IgD-negative memory B cell (primary cell): ENCODE measurements at regions not wholly inside any gene's neighbourhood (a gene's known extent, or its start where the extent isn't known, plus 50 kb on each side); places are given as distances from the start of the nearest gene placed in this dataset.
"Not testable (repeated sequence)": the region's sequence is repeated elsewhere in the genome, so short reads cannot be mapped to it uniquely, and the experiment has no call there.

Experiments used
- H3K27ac Mint-ChIP-seq, 3 donors: one replicate each; pipeline ENCODE4 v1.8.0; 2020 to 2022; ENCODE audit warnings: mild to moderate bottlenecking in 3 of 3, mixed read lengths in 3 of 3, moderate library complexity in 1 of 3
- H3K27me3 Mint-ChIP-seq: one replicate; pipeline ENCODE4 v1.8.0; 2021; ENCODE audit warnings: mixed read lengths
- H3K36me3 Mint-ChIP-seq: one replicate; pipeline ENCODE4 v1.8.0; 2020; ENCODE audit warnings: mild to moderate bottlenecking, mixed read lengths
- H3K4me1 Mint-ChIP-seq, 3 donors: one replicate each; pipeline ENCODE4 v1.8.0; 2020 to 2022; ENCODE audit warnings: mixed read lengths in 3 of 3, mild to moderate bottlenecking in 1 of 3
- H3K4me3 Mint-ChIP-seq, 4 donors: one replicate each; pipeline ENCODE4 v1.8.0; 2020 to 2022; ENCODE audit warnings: mild to moderate bottlenecking in 4 of 4, mixed read lengths in 4 of 4, moderate library complexity in 3 of 4
- H3K9me3 Mint-ChIP-seq, 3 donors: one replicate each; pipeline ENCODE4 v1.8.0; 2020 to 2021; ENCODE audit warnings: mixed read lengths in 3 of 3, mild to moderate bottlenecking in 1 of 3

- no peaks in the 10 kb centered on the region for H3K9me3 Mint-ChIP-seq
- peaks cover 10% of the 10 kb centered on the region for H3K27me3 Mint-ChIP-seq
Observed at GRCh38 chr3:72625602-72626337, 222.5 kb downstream of the SHQ1 start.

DNA sequence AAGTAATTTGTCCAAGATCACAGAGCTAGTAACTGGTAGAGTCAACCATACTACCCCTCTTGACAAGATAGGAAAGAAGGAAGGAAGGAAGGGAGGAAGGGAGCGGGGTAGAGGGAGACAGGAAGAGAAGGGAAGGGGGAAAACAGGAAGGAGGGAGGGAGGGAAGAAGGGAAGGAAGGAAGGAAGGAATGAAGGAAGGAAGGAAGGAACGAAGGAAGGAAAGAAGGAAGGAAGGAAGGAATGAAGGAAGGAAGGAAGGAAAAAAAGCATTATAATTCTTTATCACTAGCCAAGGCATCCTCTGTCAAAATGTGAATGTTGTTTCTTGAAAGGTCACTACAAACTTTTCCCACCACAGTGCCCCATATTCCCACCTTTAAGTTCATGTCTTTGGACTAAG is 223.6 kb downstream of the SHQ1 start:
- peaks cover 0 to 3% (median 0%) of the 10 kb centered on the region in 3 donors for H3K9me3 Mint-ChIP-seq
- peaks cover 10% of the 10 kb centered on the region for H3K27me3 Mint-ChIP-seq
- peaks cover 5 to 8% (median 7%) of the 10 kb centered on the region in 3 donors for H3K4me1 Mint-ChIP-seq
- no peak overlapping the region for H3K4me3 Mint-ChIP-seq
- H3K36me3 Mint-ChIP-seq: peaks cover 2% of the 10 kb centered on the region
- H3K27ac Mint-ChIP-seq: no peak overlapping the region

More at GRCh38 chr3:72625602-72626337, 222.5 kb downstream of the SHQ1 start:
- Mint-ChIP-seq H3K4me1 (peaks cover 5 to 8% (median 7%) of the 10 kb centered on the region in 3 donors), H3K4me3 (no peak overlapping the region), H3K27ac (no peak overlapping the region), H3K36me3 (peaks cover 2% of the 10 kb centered on the region)

DNA sequence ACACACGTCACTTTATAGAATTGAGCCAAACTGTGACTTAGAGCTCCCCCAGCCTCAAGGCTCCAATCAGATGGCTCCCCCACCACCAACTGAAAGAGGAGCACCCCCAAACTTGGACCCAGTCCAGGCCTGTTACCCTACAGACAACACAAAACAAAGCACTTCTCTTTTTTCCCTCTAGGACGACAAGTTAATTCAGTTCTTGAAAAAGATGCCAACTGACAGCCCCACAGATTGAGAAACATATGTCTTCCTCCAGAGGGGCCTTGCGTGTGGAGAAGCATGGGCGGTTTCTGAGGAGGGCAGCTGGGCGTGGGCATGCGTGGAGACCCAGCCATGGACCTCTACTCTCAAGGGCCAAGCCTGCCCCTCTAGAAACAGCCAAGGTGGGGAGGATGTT is 229.5 kb downstream of the SHQ1 start:
- peaks cover 14% of the 10 kb centered on the region for H3K27me3 Mint-ChIP-seq
- peaks cover 2% of the 10 kb centered on the region for H3K36me3 Mint-ChIP-seq
- no peak overlapping the region for H3K4me3 Mint-ChIP-seq
- peaks cover 4 to 12% (median 5%) of the 10 kb centered on the region in 3 donors for H3K9me3 Mint-ChIP-seq
- peak overlapping the region in 1 of 3 donors; percentile 59 for H3K27ac Mint-ChIP-seq
- peaks cover 0 to 3% (median 0%) of the 10 kb centered on the region in 3 donors for H3K4me1 Mint-ChIP-seq

GRCh38 chr3:72617424-72618024 is 230.7 kb downstream of the SHQ1 start:
- H3K9me3 Mint-ChIP-seq: peaks cover 4 to 12% (median 5%) of the 10 kb centered on the region in 3 donors
- H3K27me3 Mint-ChIP-seq: peaks cover 9% of the 10 kb centered on the region
- peaks cover 0 to 3% (median 0%) of the 10 kb centered on the region in 3 donors for H3K4me1 Mint-ChIP-seq
- H3K36me3 Mint-ChIP-seq: peaks cover 2% of the 10 kb centered on the region
- H3K27ac Mint-ChIP-seq: no peak overlapping the region
- H3K4me3 Mint-ChIP-seq: peak overlapping the region in 1 of 4 donors; percentile 18

- peaks cover 8% of the 10 kb centered on the region for H3K27me3 Mint-ChIP-seq
- H3K4me1 Mint-ChIP-seq: peaks cover 0 to 3% (median 0%) of the 10 kb centered on the region in 3 donors
Observed at GRCh38 chr3:72615776-72616175, 232.5 kb downstream of the SHQ1 start.

GRCh38 chr3:72615182-72615581 is 233.1 kb downstream of the SHQ1 start:
- peaks cover 4 to 9% (median 5%) of the 10 kb centered on the region in 3 donors for H3K9me3 Mint-ChIP-seq
- H3K36me3 Mint-ChIP-seq: no peaks in the 10 kb centered on the region
- peaks cover 0 to 3% (median 0%) of the 10 kb centered on the region in 3 donors for H3K4me1 Mint-ChIP-seq
- H3K27me3 Mint-ChIP-seq: peaks cover 10% of the 10 kb centered on the region
- no peak overlapping the region for H3K27ac Mint-ChIP-seq
- peak overlapping the region in 1 of 4 donors; percentile 52 for H3K4me3 Mint-ChIP-seq

More at GRCh38 chr3:72615776-72616175, 232.5 kb downstream of the SHQ1 start:
- Mint-ChIP-seq H3K27ac (no peak overlapping the region), H3K4me3 (no peak overlapping the region), H3K36me3 (no peaks in the 10 kb centered on the region), H3K9me3 (peaks cover 4 to 12% (median 5%) of the 10 kb centered on the region in 3 donors)

GRCh38 chr3:72614394-72615074 is 233.7 kb downstream of the SHQ1 start:
- peaks cover 4 to 9% (median 5%) of the 10 kb centered on the region in 3 donors for H3K9me3 Mint-ChIP-seq
- H3K4me1 Mint-ChIP-seq: peaks cover 0 to 3% (median 0%) of the 10 kb centered on the region in 3 donors
- H3K27me3 Mint-ChIP-seq: peaks cover 10% of the 10 kb centered on the region
- H3K36me3 Mint-ChIP-seq: no peaks in the 10 kb centered on the region
- H3K4me3 Mint-ChIP-seq: peak overlapping the region in 1 of 4 donors; percentile 52
- no peak overlapping the region for H3K27ac Mint-ChIP-seq

- Mint-ChIP-seq H3K4me1 (peaks cover 0 to 3% (median 0%) of the 10 kb centered on the region in 3 donors), H3K27me3 (peaks cover 10% of the 10 kb centered on the region), H3K27ac (no peak overlapping the region), H3K9me3 (peaks cover 4 to 9% (median 5%) of the 10 kb centered on the region in 3 donors), H3K36me3 (no peaks in the 10 kb centered on the region), H3K4me3 (no peak overlapping the region)
Observed at GRCh38 chr3:72613871-72614270, 234.4 kb downstream of the SHQ1 start.

DNA sequence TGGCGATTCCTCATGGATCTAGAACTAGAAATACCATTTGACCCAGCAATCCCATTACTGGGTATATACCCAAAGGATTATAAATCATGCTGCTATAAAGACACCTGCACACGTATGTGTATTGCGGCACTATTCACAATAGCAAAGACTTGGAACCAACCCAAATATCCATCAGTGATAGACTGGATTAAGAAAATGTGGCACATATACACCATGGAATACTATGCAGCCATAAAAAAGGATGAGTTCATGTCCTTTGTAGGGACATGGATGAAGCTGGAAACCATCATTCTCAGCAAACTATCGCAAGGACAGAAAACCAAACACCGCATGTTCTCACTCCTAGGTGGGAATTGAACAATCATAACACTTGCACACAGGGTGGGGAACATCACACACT is 239.1 kb downstream of the SHQ1 start:
- not testable (repeated sequence) for H3K4me1 Mint-ChIP-seq, H3K36me3 Mint-ChIP-seq, H3K27ac Mint-ChIP-seq, H3K9me3 Mint-ChIP-seq, H3K4me3 Mint-ChIP-seq, H3K27me3 Mint-ChIP-seq

DNA sequence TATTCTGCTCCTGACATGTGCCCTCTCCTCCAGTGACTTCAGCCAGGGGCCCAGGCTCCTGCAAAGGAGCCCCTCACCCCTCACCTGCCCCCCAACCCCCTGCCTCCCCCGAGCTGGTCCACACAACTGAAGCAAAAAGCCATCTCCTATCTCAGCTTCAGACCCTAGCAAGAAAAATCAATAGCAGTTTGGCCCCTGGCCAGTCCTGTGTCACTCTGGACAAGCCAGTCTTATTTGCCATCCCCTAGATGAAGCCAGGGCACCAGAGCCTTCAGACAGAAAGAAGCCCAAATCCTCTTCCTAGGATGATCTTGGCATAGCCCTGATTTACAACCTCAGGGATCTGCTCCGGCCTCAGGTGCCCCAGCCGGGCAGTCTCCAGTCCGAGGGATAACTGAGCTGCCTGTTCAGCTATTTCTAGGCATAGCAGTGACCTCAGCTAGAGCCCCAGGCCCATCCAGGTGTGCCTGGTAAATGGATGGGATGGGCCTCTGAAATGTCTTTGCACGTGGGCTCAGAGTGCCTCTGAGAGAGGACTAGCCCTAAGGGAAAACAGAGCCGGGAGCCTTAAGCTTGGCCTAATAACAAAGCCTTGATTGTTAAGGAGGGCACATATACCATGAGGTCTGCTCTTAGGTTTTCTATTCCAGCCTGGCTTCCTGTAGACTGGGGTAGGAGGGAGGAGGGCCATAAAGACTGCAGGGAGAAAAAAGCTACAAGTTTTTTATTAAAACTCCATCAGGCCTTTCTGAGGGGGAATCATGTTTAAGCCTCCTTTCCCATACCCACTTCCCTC is 242.0 kb downstream of the SHQ1 start:
- Mint-ChIP-seq H3K4me1 (no peaks in the 10 kb centered on the region), H3K36me3 (peaks cover 1% of the 10 kb centered on the region), H3K4me3 (no peak overlapping the region), H3K27me3 (peaks cover 17% of the 10 kb centered on the region), H3K9me3 (no peaks in the 10 kb centered on the region), H3K27ac (no peak overlapping the region)

DNA sequence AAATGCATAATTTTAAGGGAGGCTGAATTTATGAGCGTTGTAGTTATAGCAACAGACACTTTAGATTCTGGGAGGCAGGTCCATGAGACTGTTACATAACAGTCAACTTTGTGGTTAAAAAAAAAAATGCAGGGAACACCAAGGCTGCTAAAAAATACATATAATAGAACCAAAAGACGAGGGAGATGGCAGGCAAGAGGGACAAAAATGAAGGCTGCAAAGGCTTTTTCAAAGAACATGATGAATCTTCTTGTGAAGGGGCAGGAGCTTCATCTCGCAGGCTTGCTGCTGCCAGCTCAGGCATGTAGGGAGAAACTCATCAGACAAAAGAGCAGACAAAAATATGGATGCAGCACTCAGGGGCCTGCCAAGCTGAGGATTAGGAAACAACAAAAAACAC is 243.9 kb downstream of the SHQ1 start:
- Mint-ChIP-seq H3K4me1 (no peaks in the 10 kb centered on the region), H3K36me3 (peaks cover 1% of the 10 kb centered on the region), H3K27ac (no peak overlapping the region), H3K4me3 (no peak overlapping the region), H3K27me3 (peaks cover 22% of the 10 kb centered on the region), H3K9me3 (no peaks in the 10 kb centered on the region)

DNA sequence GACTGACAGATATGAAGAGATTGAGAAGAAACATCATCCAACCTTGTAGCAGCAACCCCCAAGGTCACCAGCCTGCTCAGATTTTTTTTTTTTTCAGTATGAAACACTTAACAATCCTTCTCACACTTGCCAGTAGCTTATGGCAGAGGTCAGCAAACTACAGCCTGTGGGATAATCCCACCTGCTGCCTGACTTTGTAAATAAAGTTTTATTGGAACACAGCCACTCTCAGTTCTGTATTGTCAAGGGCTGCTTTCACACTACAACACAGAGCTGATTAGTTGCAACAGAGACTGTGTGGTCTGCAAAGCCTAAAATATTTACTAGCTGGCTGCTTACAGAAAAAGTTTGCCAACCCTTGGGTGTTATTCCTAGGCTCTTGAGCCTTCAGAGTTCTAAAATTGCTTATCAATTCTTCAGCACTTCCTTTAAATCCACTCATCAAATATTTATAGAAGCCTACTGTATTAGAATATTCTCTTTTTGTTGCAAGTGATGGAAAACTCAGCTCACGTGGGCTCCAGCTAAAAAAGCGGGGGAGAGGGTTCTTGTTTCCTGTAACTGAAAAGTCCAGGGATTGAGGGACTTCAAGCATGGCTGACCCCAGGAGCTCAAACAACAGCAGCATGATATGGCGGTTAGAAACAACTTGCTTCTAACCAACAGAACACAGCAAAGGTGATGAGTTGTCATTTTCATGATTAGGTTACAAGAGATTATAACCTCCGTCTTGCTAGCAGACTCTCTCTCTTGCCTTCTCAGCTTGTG is 246.1 kb downstream of the SHQ1 start:
- Mint-ChIP-seq H3K27ac (no peak overlapping the region), H3K4me3 (no peak overlapping the region), H3K27me3 (peaks cover 25% of the 10 kb centered on the region), H3K9me3 (no peaks in the 10 kb centered on the region), H3K4me1 (no peaks in the 10 kb centered on the region), H3K36me3 (peaks cover 1% of the 10 kb centered on the region)

DNA sequence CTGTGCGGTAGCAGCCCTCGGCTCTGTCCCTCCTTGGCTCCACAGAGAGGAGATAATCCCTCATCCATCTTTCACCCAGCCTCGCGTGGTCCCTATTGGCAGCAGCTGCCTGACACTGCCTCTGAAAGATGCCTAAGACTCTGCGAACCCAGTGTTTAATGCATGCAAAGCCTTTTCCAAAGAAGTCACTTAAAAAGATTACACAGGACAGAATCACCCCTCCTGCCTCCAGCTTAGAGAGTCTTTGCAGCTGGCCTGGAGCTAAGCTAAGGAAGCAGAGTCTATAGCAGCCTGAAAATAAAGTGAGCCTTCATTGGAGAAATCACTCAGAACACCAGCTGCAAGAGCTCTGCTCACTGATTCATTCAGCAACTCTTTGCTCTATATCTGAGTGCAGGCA is 247.2 kb downstream of the SHQ1 start:
- Mint-ChIP-seq H3K4me1 (no peaks in the 10 kb centered on the region), H3K27ac (no peak overlapping the region), H3K9me3 (no peaks in the 10 kb centered on the region), H3K27me3 (peaks cover 25% of the 10 kb centered on the region), H3K36me3 (peaks cover 1% of the 10 kb centered on the region), H3K4me3 (no peak overlapping the region)

GRCh38 chr3:72597756-72598195 is 250.5 kb downstream of the SHQ1 start:
- Mint-ChIP-seq H3K27ac (no peak overlapping the region), H3K4me3 (no peak overlapping the region), H3K4me1 (no peaks in the 10 kb centered on the region), H3K27me3 (peaks cover 17% of the 10 kb centered on the region), H3K9me3 (no peaks in the 10 kb centered on the region), H3K36me3 (no peaks in the 10 kb centered on the region)
